ENCODE measurements at regions not wholly inside any gene's neighbourhood (a gene's known extent, or its start where the extent isn't known, plus 50 kb on each side); places are given as distances from the start of the nearest gene placed in this dataset.
"Not testable (repeated sequence)": the region's sequence is repeated elsewhere in the genome, so short reads cannot be mapped to it uniquely, and the experiment has no call there.

GRCh38 chr6:85079761-85080160 lies 315.4 kb upstream of the TBX18 start:
- DNase-seq (ENCODE audit: low read depth), result no peak

GRCh38 chr6:85078058-85078457 lies 313.7 kb upstream of the TBX18 start:
- DNase-seq (ENCODE audit: low read depth), result no peak

GRCh38 chr6:85077098-85077497 lies 312.7 kb upstream of the TBX18 start:
- no peak for DNase-seq (ENCODE audit: low read depth)

GRCh38 chr6:85071845-85072244 lies 307.4 kb upstream of the TBX18 start:
- DNase-seq (ENCODE audit: low read depth), result not testable (repeated sequence)

- no peak for DNase-seq (ENCODE audit: low read depth)
Observed at GRCh38 chr6:85069577-85069976, 305.2 kb upstream of the TBX18 start.

GRCh38 chr6:85068221-85068620 lies 303.8 kb upstream of the TBX18 start:
- no peak for DNase-seq (ENCODE audit: low read depth)

- DNase-seq (ENCODE audit: low read depth), result no peak
Observed at GRCh38 chr6:85066266-85066665, 301.9 kb upstream of the TBX18 start.

- no peak for DNase-seq (ENCODE audit: low read depth)
Observed at GRCh38 chr6:85065831-85066230, 301.4 kb upstream of the TBX18 start.

GRCh38 chr6:85063611-85064010 lies 299.2 kb upstream of the TBX18 start:
- DNase-seq (ENCODE audit: low read depth), result no peak

GRCh38 chr6:85062884-85063283 lies 298.5 kb upstream of the TBX18 start:
- no peak for DNase-seq (ENCODE audit: low read depth)

- no peak for DNase-seq (ENCODE audit: low read depth)
Observed at GRCh38 chr6:85058806-85059205, 294.4 kb upstream of the TBX18 start.

- no peak for DNase-seq (ENCODE audit: low read depth)
Observed at GRCh38 chr6:85050149-85050548, 285.8 kb upstream of the TBX18 start.

GRCh38 chr6:85049282-85049681 lies 284.9 kb upstream of the TBX18 start:
- DNase-seq (ENCODE audit: low read depth), result no peak

- no peak for DNase-seq (ENCODE audit: low read depth)
Observed at GRCh38 chr6:85047818-85048217, 283.4 kb upstream of the TBX18 start.

- not testable (repeated sequence) for DNase-seq (ENCODE audit: low read depth)
Observed at GRCh38 chr6:85045767-85046166, 281.4 kb upstream of the TBX18 start.

GRCh38 chr6:85044361-85044760 lies 280.0 kb upstream of the TBX18 start:
- no peak for DNase-seq (ENCODE audit: low read depth)

- no peak for DNase-seq (ENCODE audit: low read depth)
Observed at GRCh38 chr6:85041376-85041775, 277.0 kb upstream of the TBX18 start.

- DNase-seq (ENCODE audit: low read depth), result no peak
Observed at GRCh38 chr6:85037221-85037620, 272.8 kb upstream of the TBX18 start.

GRCh38 chr6:85035766-85036165 lies 271.4 kb upstream of the TBX18 start:
- no peak for DNase-seq (ENCODE audit: low read depth)

GRCh38 chr6:85033547-85033946 lies 269.1 kb upstream of the TBX18 start:
- no peak for DNase-seq (ENCODE audit: low read depth)

- DNase-seq (ENCODE audit: low read depth), result no peak
Observed at GRCh38 chr6:85026021-85026420, 261.6 kb upstream of the TBX18 start.

- DNase-seq (ENCODE audit: low read depth), result no peak
Observed at GRCh38 chr6:85023721-85024120, 259.3 kb upstream of the TBX18 start.

- DNase-seq (ENCODE audit: low read depth), result no peak
Observed at GRCh38 chr6:85017352-85017751, 253.0 kb upstream of the TBX18 start.

GRCh38 chr6:85016726-85017125 lies 252.3 kb upstream of the TBX18 start:
- no peak for DNase-seq (ENCODE audit: low read depth)

GRCh38 chr6:85015396-85015990 lies 251.1 kb upstream of the TBX18 start:
- DNase-seq (ENCODE audit: low read depth), result no peak

Measured in activated gamma-delta T cell treated with anti-CD3 and anti-CD28 coated beads, Interleukin-2, amount 50 U/mL, for 16 hours (primary cell).